H1 (cell line): ENCODE measurements at regions not wholly inside any gene's neighbourhood (a gene's known extent, or its start where the extent isn't known, plus 50 kb on each side); places are given as distances from the start of the nearest gene placed in this dataset.
"Not testable (repeated sequence)": the region's sequence is repeated elsewhere in the genome, so short reads cannot be mapped to it uniquely, and the experiment has no call there.

Source experiments
- CTCF ChIA-PET: fragments of 300-600 bp; sonication (Branson Sonifier 250); formaldehyde crosslinking; loops from one replicate; lab custom pipeline; 2021; ENCODE audit not compliant: partially characterized antibody; lab: Charles Lee
- POLR2A ChIA-PET: fragments of 300-600 bp; sonication (Branson Sonifier 250); formaldehyde crosslinking; loops from one replicate; lab custom pipeline; 2021; ENCODE audit warnings: inconsistent platforms; ENCODE audit not compliant: partially characterized antibody; lab: Charles Lee
- DNase-seq, 2 experiments: peaks; one replicate each; pipeline versions ENCODE4 v3.0.0 to v3.0.0-alpha.2; 2010 to 2022; ENCODE audit warnings: low spot score in 2 of 2, low read depth in 1 of 2, mixed read lengths in 1 of 2
- FAIRE-seq: peaks from 2 replicates; lab custom pipeline; 2011; peaks lifted over from hg19 to GRCh38; lab: Jason Lieb, UNC
- H2AFZ ChIP-seq: 2 replicates; pipeline ENCODE4 v1.8.1; 2012; ENCODE audit warnings: low read length, inconsistent platforms
- H2AK5ac ChIP-seq: 2 replicates; pipeline ENCODE4 v1.6.1; 2013; ENCODE audit warnings: low read depth, low read length
- H2BK120ac ChIP-seq: replicated peaks from 2 replicates; pipeline ENCODE3; 2013; ENCODE audit warnings: low read depth, low read length, inconsistent platforms
- H2BK12ac ChIP-seq: 2 replicates; pipeline ENCODE4 v1.6.1; 2013; ENCODE audit warnings: low read depth, low read length
- H2BK15ac ChIP-seq: 2 replicates; pipeline ENCODE4 v1.6.1; 2013; ENCODE audit warnings: low read length
- H2BK20ac ChIP-seq: 2 replicates; pipeline ENCODE4 v1.6.1; 2013; ENCODE audit warnings: low read length
- H2BK5ac ChIP-seq: 2 replicates; pipeline ENCODE4 v1.6.1; 2013; ENCODE audit warnings: low read depth, low read length
- H3K14ac ChIP-seq: 2 replicates; pipeline ENCODE4 v1.6.1; 2013; ENCODE audit warnings: inconsistent platforms; ENCODE audit not compliant: insufficient read length
- H3K18ac ChIP-seq: 2 replicates; pipeline ENCODE4 v1.6.1; 2013; ENCODE audit warnings: low read length; ENCODE audit errors: extremely low read depth
- H3K23ac ChIP-seq: 2 replicates; pipeline ENCODE4 v1.6.1; 2013; ENCODE audit warnings: inconsistent platforms; ENCODE audit not compliant: insufficient read length
- H3K23me2 ChIP-seq: 2 replicates; pipeline ENCODE4 v1.6.1; 2013; ENCODE audit warnings: low read depth, low read length
- H3K27ac ChIP-seq: 2 replicates; pipeline ENCODE4 v1.6.1; 2011; ENCODE audit warnings: low read depth, low read length, inconsistent platforms
- H3K27me3 ChIP-seq, 4 experiments: replicated peaks in 1 of 4; 1 replicate in 1 of 4; 2 replicates in 3 of 4; pipeline versions ENCODE4 v1.6.1 to v1.8.1; 2011 to 2013; ENCODE audit warnings: low read length in 3 of 4, mild to moderate bottlenecking in 3 of 4, inconsistent platforms in 2 of 4, mixed read lengths in 2 of 4, moderate library complexity in 1 of 4; ENCODE audit not compliant: control insufficient read depth in 3 of 4, insufficient read depth in 3 of 4; ENCODE audit errors: extremely low read depth in 1 of 4
- H3K36me3 ChIP-seq, 4 experiments: 2 replicates each; pipeline versions ENCODE4 v1.6.1 to v1.8.1; 2011 to 2013; ENCODE audit warnings: mild to moderate bottlenecking in 4 of 4, low read length in 3 of 4, moderate library complexity in 2 of 4, control low read depth in 1 of 4, inconsistent platforms in 1 of 4; ENCODE audit not compliant: insufficient read depth in 4 of 4, control insufficient read depth in 2 of 4
- H3K4ac ChIP-seq: replicated peaks from 2 replicates; pipeline ENCODE3; 2013; ENCODE audit warnings: low read length, low read depth, mixed read lengths, inconsistent platforms; ENCODE audit not compliant: insufficient read length
- H3K4me1 ChIP-seq, 4 experiments: replicated peaks in 1 of 4; 1 replicate in 1 of 4; 2 replicates in 3 of 4; pipeline versions ENCODE4 v1.6.1 to v1.8.1; 2011 to 2013; ENCODE audit warnings: low read length in 3 of 4, inconsistent platforms in 2 of 4, mixed read lengths in 1 of 4; ENCODE audit not compliant: insufficient read depth in 4 of 4, control insufficient read depth in 3 of 4
- H3K4me2 ChIP-seq, 2 experiments: 2 replicates each; pipeline versions ENCODE4 v1.6.1 to v1.8.1; 2011 to 2013; ENCODE audit warnings: low read depth in 2 of 2, low read length in 2 of 2, control low read depth in 1 of 2, inconsistent platforms in 1 of 2, mild to moderate bottlenecking in 1 of 2; ENCODE audit not compliant: insufficient read depth in 1 of 2
- H3K4me3 ChIP-seq, 4 experiments: fragments of 200-600, 300-600 bp in 1 of 4; sonication (generic), shearing (Covaris generic), sonication (Bioruptor Twin) in 1 of 4; 2 replicates each; pipeline versions ENCODE4 v1.5.1 to v1.8.1; 2011 to 2016; ENCODE audit warnings: low read length in 4 of 4, low read depth in 3 of 4, control low read depth in 2 of 4, inconsistent platforms in 2 of 4, mild to moderate bottlenecking in 2 of 4, mixed read lengths in 1 of 4, moderate library complexity in 1 of 4; ENCODE audit not compliant: insufficient read depth in 2 of 4; ENCODE audit errors: extremely low read depth in 1 of 4
- H3K56ac ChIP-seq: replicated peaks from 2 replicates; pipeline ENCODE3; 2013; ENCODE audit warnings: low read depth, mild to moderate bottlenecking, mixed read lengths, low read length, inconsistent platforms; ENCODE audit not compliant: insufficient read length
- H3K79me1 ChIP-seq: 2 replicates; pipeline ENCODE4 v1.6.1; 2013; ENCODE audit warnings: low read depth, low read length, control low read depth
- H3K79me2 ChIP-seq, 2 experiments: 2 replicates each; pipeline versions ENCODE4 v1.6.1 to v1.8.1; 2012 to 2013; ENCODE audit warnings: low read length in 2 of 2, mild to moderate bottlenecking in 2 of 2, inconsistent platforms in 1 of 2; ENCODE audit not compliant: insufficient read depth in 2 of 2, control insufficient read depth in 1 of 2
- H3K9ac ChIP-seq, 4 experiments: replicated peaks in 1 of 4; 1 replicate in 1 of 4; 2 replicates in 3 of 4; pipeline versions ENCODE4 v1.6.1 to v1.8.1; 2011 to 2013; ENCODE audit warnings: low read depth in 3 of 4, low read length in 3 of 4, control low read depth in 2 of 4, mild to moderate bottlenecking in 2 of 4, moderate library complexity in 2 of 4, inconsistent platforms in 1 of 4; ENCODE audit errors: extremely low read depth in 1 of 4
- H3K9me3 ChIP-seq, 2 experiments: 2 replicates each; pipeline versions ENCODE4 v1.6.1 to v1.8.1; 2012 to 2013; ENCODE audit warnings: mild to moderate bottlenecking in 2 of 2, moderate library complexity in 2 of 2, control low read depth in 1 of 2, inconsistent platforms in 1 of 2, low read depth in 1 of 2, low read length in 1 of 2, mixed read lengths in 1 of 2; ENCODE audit not compliant: insufficient read depth in 2 of 2
- H4K20me1 ChIP-seq, 2 experiments: replicated peaks in 1 of 2; 2 replicates each; pipeline versions ENCODE3 to v1.8.1; 2011 to 2013; ENCODE audit warnings: inconsistent platforms in 2 of 2, low read length in 2 of 2, mild to moderate bottlenecking in 1 of 2; ENCODE audit not compliant: insufficient read depth in 2 of 2, control insufficient read depth in 1 of 2
- H4K5ac ChIP-seq: 2 replicates; pipeline ENCODE4 v1.6.1; 2013; ENCODE audit warnings: low read length, low read depth, mixed read lengths, inconsistent platforms; ENCODE audit not compliant: insufficient read length
- H4K8ac ChIP-seq: 2 replicates; pipeline ENCODE4 v1.8.0; 2013; ENCODE audit warnings: mild to moderate bottlenecking, moderate library complexity, low read length, inconsistent platforms; ENCODE audit not compliant: insufficient read depth; ENCODE audit errors: extremely low read depth
- H4K91ac ChIP-seq: replicated peaks from 2 replicates; pipeline ENCODE3; 2013; ENCODE audit warnings: low read length, mixed read lengths, inconsistent platforms; ENCODE audit not compliant: insufficient read length
- WGBS, 2 experiments: shearing (Covaris generic) in 1 of 2; methylation state at CpG; one replicate each; pipeline versions ENCODE4 v1.1.6 to v1.1.7; 2013 to 2015; ENCODE audit warnings: low lambda C conversion rate in 2 of 2, mixed read lengths in 2 of 2, inconsistent platforms in 1 of 2, low coverage in 1 of 2, missing lambda C conversion rate in 1 of 2; ENCODE audit not compliant: insufficient replicate concordance in 2 of 2, insufficient coverage in 1 of 2, insufficient read length in 1 of 2; ENCODE audit errors: extremely low coverage in 1 of 2, missing lambda C conversion rate in 1 of 2; 5-methylcytosine and 5-hydroxymethylcytosine counted together

DNA sequence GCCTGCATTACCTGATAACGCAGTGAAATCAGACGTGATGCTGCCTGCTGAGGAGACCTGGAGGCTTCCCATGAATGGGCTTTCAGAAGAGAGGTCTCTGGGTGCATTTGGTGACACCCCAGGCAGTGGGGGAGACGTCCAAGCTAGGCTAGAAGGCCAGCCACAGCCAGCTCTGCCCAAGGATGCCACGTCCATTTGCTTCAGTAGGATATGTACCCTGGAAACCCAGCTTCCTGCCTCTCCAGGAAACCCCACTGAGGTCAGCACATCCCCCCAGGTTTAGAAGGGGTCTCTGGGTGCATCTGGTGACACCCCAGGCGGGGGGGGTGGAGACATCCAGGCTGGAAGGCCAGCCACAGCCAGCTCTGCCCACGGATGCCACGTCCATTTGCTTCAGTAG, 2844.6 kb downstream of the RPIA start:
- H2BK12ac ChIP-seq, H2BK15ac ChIP-seq, H2AFZ ChIP-seq, H3K23me2 ChIP-seq, FAIRE-seq, H3K9me3 ChIP-seq, H2AK5ac ChIP-seq, H3K9ac ChIP-seq, H3K56ac ChIP-seq, H3K4me1 ChIP-seq, H3K14ac ChIP-seq, H4K91ac ChIP-seq, H3K18ac ChIP-seq, H3K23ac ChIP-seq, H3K27me3 ChIP-seq, H3K79me1 ChIP-seq, H4K5ac ChIP-seq, H3K27ac ChIP-seq, H2BK20ac ChIP-seq, H3K4me3 ChIP-seq, H2BK120ac ChIP-seq, H2BK5ac ChIP-seq, H3K4me2 ChIP-seq, H3K79me2 ChIP-seq, H3K4ac ChIP-seq, H4K8ac ChIP-seq, H4K20me1 ChIP-seq, CTCF ChIA-PET, POLR2A ChIA-PET, H3K36me3 ChIP-seq: not testable (repeated sequence)
- DNase-seq = peak in 1 of 2 experiments; percentile 35
- WGBS, 2 experiments = 83% methylated on average over 2 of the region's 7 CpGs; no CpG with 5 or more reads in 1 of the 2 experiments

- H3K4ac ChIP-seq, H4K8ac ChIP-seq, H2BK12ac ChIP-seq, H3K14ac ChIP-seq, H2BK20ac ChIP-seq, H3K56ac ChIP-seq, H3K9me3 ChIP-seq, H2AK5ac ChIP-seq, H2AFZ ChIP-seq, H3K4me1 ChIP-seq, H3K36me3 ChIP-seq, H2BK120ac ChIP-seq, H2BK5ac ChIP-seq, H3K4me2 ChIP-seq, H3K4me3 ChIP-seq, FAIRE-seq, H3K27ac ChIP-seq, H3K79me1 ChIP-seq, H2BK15ac ChIP-seq, H3K23ac ChIP-seq, H3K18ac ChIP-seq, H3K9ac ChIP-seq, H3K27me3 ChIP-seq, H3K79me2 ChIP-seq, POLR2A ChIA-PET, H4K20me1 ChIP-seq, H4K5ac ChIP-seq, H3K23me2 ChIP-seq, H4K91ac ChIP-seq, CTCF ChIA-PET: not testable (repeated sequence)
- DNase-seq = peak in 1 of 2 experiments; percentile 35
- 83% methylated on average over 11 of the region's 17 CpGs; no CpG with 5 or more reads in 1 of the 2 experiments for WGBS, 2 experiments
Measured at GRCh38 chr2:91536549-91537263, 2845.2 kb downstream of the RPIA start.
